Activated CD8-positive, alpha-beta memory T cell treated with anti-CD3 and anti-CD28 coated beads for 4 hours (primary cell): ENCODE measurements at regions not wholly inside any gene's neighbourhood (a gene's known extent, or its start where the extent isn't known, plus 50 kb on each side); places are given as distances from the start of the nearest gene placed in this dataset.
"Not testable (repeated sequence)": the region's sequence is repeated elsewhere in the genome, so short reads cannot be mapped to it uniquely, and the experiment has no call there.

Source experiments
- DNase-seq, 2 donors: peaks; one replicate each; pipeline ENCODE4 v3.0.0-alpha.2; 2020; ENCODE audit warnings: low read depth in 2 of 2

- no peak for DNase-seq
These were observed 63.9 kb downstream of the NFKBIZ start for GRCh38 chr3:101913168-101913567.

- DNase-seq: not testable (repeated sequence)
These were observed 68.4 kb downstream of the NFKBIZ start for GRCh38 chr3:101917761-101918160.

- DNase-seq: not testable (repeated sequence)
These were observed 72.9 kb downstream of the NFKBIZ start for GRCh38 chr3:101922151-101922725.

GRCh38 chr3:101924621-101925020 lies 75.3 kb downstream of the NFKBIZ start:
- not testable (repeated sequence) for DNase-seq

GRCh38 chr3:101925124-101925523 lies 75.8 kb downstream of the NFKBIZ start:
- not testable (repeated sequence) for DNase-seq

- no peak for DNase-seq
These were observed 76.2 kb downstream of the NFKBIZ start for GRCh38 chr3:101925564-101925963.

- no peak for DNase-seq
These were observed 77.3 kb downstream of the NFKBIZ start for GRCh38 chr3:101926594-101927105.

- no peak for DNase-seq
These were observed 79.6 kb downstream of the NFKBIZ start for GRCh38 chr3:101928890-101929289.

GRCh38 chr3:101931081-101931480 lies 81.8 kb downstream of the NFKBIZ start:
- DNase-seq: no peak

GRCh38 chr3:101932326-101933068 lies 83.2 kb downstream of the NFKBIZ start:
- DNase-seq: no peak

GRCh38 chr3:101936419-101937356 lies 87.4 kb downstream of the NFKBIZ start:
- no peak for DNase-seq

- DNase-seq: no peak
These were observed 89.0 kb downstream of the NFKBIZ start for GRCh38 chr3:101938262-101938847.

- no peak for DNase-seq
These were observed 90.2 kb downstream of the NFKBIZ start for GRCh38 chr3:101939361-101940049.

GRCh38 chr3:101940521-101941317 lies 91.4 kb downstream of the NFKBIZ start:
- no peak for DNase-seq

- no peak for DNase-seq
These were observed 92.2 kb downstream of the NFKBIZ start for GRCh38 chr3:101941318-101942040.

- DNase-seq: no peak
These were observed 93.0 kb downstream of the NFKBIZ start for GRCh38 chr3:101942356-101942755.

GRCh38 chr3:101943029-101943428 lies 93.7 kb downstream of the NFKBIZ start:
- no peak for DNase-seq

- DNase-seq: no peak
These were observed 95.0 kb downstream of the NFKBIZ start for GRCh38 chr3:101944308-101944707.

- DNase-seq: no peak
These were observed 96.7 kb downstream of the NFKBIZ start for GRCh38 chr3:101945980-101946379.

- no peak for DNase-seq
These were observed 97.6 kb downstream of the NFKBIZ start for GRCh38 chr3:101946906-101947305.
